ENCODE measurements at regions not wholly inside any gene's neighbourhood (a gene's known extent, or its start where the extent isn't known, plus 50 kb on each side); places are given as distances from the start of the nearest gene placed in this dataset.

- Histone ChIP-seq H3K4me1 (ENCODE audit: control insufficient read depth, insufficient read depth, low read length) (no peaks in the 10 kb centered on the region), H3K27me3 (ENCODE audit: control insufficient read depth, insufficient read depth, low read length) (no peaks in the 10 kb centered on the region), H3K27ac (ENCODE audit: low read length) (no peak overlapping the region), H3K9me3 (ENCODE audit: control insufficient read depth, insufficient read depth, low read depth, low read length) (no peaks in the 10 kb centered on the region), H3K36me3 (ENCODE audit: control insufficient read depth, insufficient read depth, low read length) (no peaks in the 10 kb centered on the region), H3K4me3 (ENCODE audit: low read depth in 2 of 2, low read length in 2 of 2) (no peak overlapping the region)
- ChIA-PET POLR2A (no interaction called here), CTCF (no interaction called here)
- intact Hi-C loops (cut with micrococcal nuclease; ENCODE audit: unreplicated experiment), result no loop called here
- DNase-seq (ENCODE audit: low read depth, low spot score), result no peak
- TF ChIP-seq REST (IDR thresholded peaks at IDR 0.05; ENCODE audit: insufficient read depth in 1 of 2, low read depth in 2 of 2, low read length in 1 of 2), result no peak
- in situ Hi-C loops (cut with HindIII; ENCODE audit: low pct_unique_long_range_greater_than_20kb, low sequenced_read_pairs), result no loop called here
- no TSS peak for BruUV-seq (replicated peaks)
- ATAC-seq, result no peak
These were observed 955.3 kb upstream of the LCORL start for GRCh38 chr4:18976884-18977283.

- no peak overlapping the region for H3K27ac ChIP-seq (ENCODE audit: low read length)
- no peaks in the 10 kb centered on the region for H3K27me3 ChIP-seq (ENCODE audit: control insufficient read depth, insufficient read depth, low read length)
- no peaks in the 10 kb centered on the region for H3K36me3 ChIP-seq (ENCODE audit: control insufficient read depth, insufficient read depth, low read length)
- no peaks in the 10 kb centered on the region for H3K9me3 ChIP-seq (ENCODE audit: control insufficient read depth, insufficient read depth, low read depth, low read length)
- in situ Hi-C loops (cut with HindIII; ENCODE audit: low pct_unique_long_range_greater_than_20kb, low sequenced_read_pairs) (no loop called here), intact Hi-C loops (cut with micrococcal nuclease; ENCODE audit: unreplicated experiment) (no loop called here)
- ChIA-PET POLR2A (no interaction called here), CTCF (no interaction called here)
- no TSS peak for BruUV-seq (replicated peaks)
- H3K4me1 ChIP-seq (ENCODE audit: control insufficient read depth, insufficient read depth, low read length), result no peaks in the 10 kb centered on the region
- no peak for TF ChIP-seq CTCF (IDR thresholded peaks at IDR 0.05)
- TF ChIP-seq SIN3A (IDR thresholded peaks at IDR 0.05; ENCODE audit: borderline replicate concordance, insufficient read depth, low read depth, low read length), result no peak
- TF ChIP-seq TCF7L2 (IDR thresholded peaks at IDR 0.05; ENCODE audit: low read depth, low read length), result no peak
- no peak for TF ChIP-seq POLR2AphosphoS5 (IDR thresholded peaks at IDR 0.05; ENCODE audit: low read depth, low read length)
- no peak for TF ChIP-seq REST (IDR thresholded peaks at IDR 0.05; ENCODE audit: insufficient read depth in 1 of 2, low read depth in 2 of 2, low read length in 1 of 2)
- no peak for DNase-seq (ENCODE audit: low read depth, low spot score)
- H3K4me3 ChIP-seq (ENCODE audit: low read depth in 2 of 2, low read length in 2 of 2), result no peak overlapping the region
- no peak for ATAC-seq
These were observed 954.6 kb upstream of the LCORL start for GRCh38 chr4:18975916-18976808.

Data from Panc1 (cell line).